ENCODE measurements at regions not wholly inside any gene's neighbourhood (a gene's known extent, or its start where the extent isn't known, plus 50 kb on each side); places are given as distances from the start of the nearest gene placed in this dataset.

DNA sequence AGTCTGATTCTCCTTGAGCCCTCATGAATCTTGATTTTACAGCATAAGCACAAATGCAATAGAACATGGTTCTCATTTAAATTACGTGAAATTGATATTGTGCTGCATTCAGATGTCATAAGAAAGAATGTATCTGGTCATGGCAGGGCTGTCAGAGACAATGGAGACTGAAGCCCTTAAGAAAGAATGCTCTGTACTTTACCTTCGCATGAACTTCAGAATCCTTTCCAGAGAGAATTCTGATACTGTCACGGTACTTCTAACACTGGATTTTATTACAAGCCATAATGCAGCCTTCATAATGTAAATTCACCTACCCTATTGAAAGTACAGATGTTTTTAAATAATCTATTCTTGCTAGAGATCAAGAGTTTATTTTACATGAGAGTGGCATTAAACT, 677.9 kb upstream of the ADGRL3 start (continued):
- TF ChIP-seq, protein P1, sequence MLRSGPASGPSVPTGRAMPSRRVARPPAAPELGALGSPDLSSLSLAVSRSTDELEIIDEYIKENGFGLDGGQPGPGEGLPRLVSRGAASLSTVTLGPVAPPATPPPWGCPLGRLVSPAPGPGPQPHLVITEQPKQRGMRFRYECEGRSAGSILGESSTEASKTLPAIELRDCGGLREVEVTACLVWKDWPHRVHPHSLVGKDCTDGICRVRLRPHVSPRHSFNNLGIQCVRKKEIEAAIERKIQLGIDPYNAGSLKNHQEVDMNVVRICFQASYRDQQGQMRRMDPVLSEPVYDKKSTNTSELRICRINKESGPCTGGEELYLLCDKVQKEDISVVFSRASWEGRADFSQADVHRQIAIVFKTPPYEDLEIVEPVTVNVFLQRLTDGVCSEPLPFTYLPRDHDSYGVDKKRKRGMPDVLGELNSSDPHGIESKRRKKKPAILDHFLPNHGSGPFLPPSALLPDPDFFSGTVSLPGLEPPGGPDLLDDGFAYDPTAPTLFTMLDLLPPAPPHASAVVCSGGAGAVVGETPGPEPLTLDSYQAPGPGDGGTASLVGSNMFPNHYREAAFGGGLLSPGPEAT (IDR thresholded peaks at IDR 0.05; ENCODE audit: low read depth): no peak
- TF ChIP-seq FOXK2 (IDR thresholded peaks at IDR 0.05) (no peak), ATF7 (IDR thresholded peaks at IDR 0.05; ENCODE audit: low read depth) (no peak)
- TF ChIP-seq, protein P2, sequence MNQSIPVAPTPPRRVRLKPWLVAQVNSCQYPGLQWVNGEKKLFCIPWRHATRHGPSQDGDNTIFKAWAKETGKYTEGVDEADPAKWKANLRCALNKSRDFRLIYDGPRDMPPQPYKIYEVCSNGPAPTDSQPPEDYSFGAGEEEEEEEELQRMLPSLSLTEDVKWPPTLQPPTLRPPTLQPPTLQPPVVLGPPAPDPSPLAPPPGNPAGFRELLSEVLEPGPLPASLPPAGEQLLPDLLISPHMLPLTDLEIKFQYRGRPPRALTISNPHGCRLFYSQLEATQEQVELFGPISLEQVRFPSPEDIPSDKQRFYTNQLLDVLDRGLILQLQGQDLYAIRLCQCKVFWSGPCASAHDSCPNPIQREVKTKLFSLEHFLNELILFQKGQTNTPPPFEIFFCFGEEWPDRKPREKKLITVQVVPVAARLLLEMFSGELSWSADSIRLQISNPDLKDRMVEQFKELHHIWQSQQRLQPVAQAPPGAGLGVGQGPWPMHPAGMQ (IDR thresholded peaks at IDR 0.05; ENCODE audit: borderline replicate concordance): no peak
- TF ChIP-seq, protein P3, sequence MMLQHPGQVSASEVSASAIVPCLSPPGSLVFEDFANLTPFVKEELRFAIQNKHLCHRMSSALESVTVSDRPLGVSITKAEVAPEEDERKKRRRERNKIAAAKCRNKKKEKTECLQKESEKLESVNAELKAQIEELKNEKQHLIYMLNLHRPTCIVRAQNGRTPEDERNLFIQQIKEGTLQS (IDR thresholded peaks at IDR 0.05; ENCODE audit: borderline replicate concordance, extremely low read depth, low read depth, low read length): no peak

DNA sequence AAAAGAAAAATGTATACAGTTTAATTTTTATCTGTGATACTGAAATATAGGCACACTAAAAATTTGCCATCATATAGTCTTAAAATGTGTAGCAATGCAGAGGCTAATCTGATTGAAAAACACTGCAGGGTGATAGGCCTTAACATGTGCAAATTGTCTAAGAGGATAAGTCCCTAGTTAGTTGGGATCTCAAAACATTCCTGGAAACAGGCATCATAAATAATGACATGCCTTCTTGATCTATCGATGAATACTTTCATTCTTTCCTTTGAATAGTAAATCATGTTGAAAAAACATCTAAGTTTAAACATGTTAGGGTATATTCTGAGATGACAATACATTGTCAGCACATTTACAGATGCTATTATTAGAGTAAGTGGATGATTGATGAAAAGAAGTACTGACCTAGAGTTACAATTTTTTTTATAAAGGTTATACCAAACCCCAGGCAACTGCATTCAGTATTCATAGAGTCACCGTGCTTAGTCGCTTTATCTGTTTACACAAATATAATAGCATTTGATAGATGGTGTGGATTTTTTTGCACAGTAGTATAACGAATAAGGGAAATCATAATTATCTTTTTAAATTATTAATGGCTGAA, 668.2 kb upstream of the ADGRL3 start:
- Histone ChIP-seq H3K4me1 (ENCODE audit: control insufficient read depth, insufficient read depth, low read length) (no peaks in the 10 kb centered on the region), H3K4me2 (ENCODE audit: control insufficient read depth, insufficient read depth) (no peak overlapping the region), H3K27me3 (replicated peaks in 1 of 2; ENCODE audit: control insufficient read depth in 2 of 2, insufficient read depth in 2 of 2, low read length in 1 of 2) (no peaks in the 10 kb centered on the region), H3K79me2 (ENCODE audit: control insufficient read depth, insufficient read depth, low read length) (no peaks in the 10 kb centered on the region), H3K9ac (ENCODE audit: control insufficient read depth, insufficient read depth, low read length) (no peak overlapping the region), H3K9me3 (replicated peaks; ENCODE audit: control insufficient read depth, insufficient read depth, low read length) (no peaks in the 10 kb centered on the region), H3K36me3 (ENCODE audit: control insufficient read depth in 2 of 2, insufficient read depth in 2 of 2, low read length in 1 of 2) (no peaks in the 10 kb centered on the region), H2AFZ (ENCODE audit: control insufficient read depth, low read depth, low read length) (no peak overlapping the region), H4K20me1 (ENCODE audit: control insufficient read depth, insufficient read depth) (no peaks in the 10 kb centered on the region), H3K4me3 (no peak overlapping the region), H3K27ac (ENCODE audit: control insufficient read depth, insufficient read depth) (no peak overlapping the region)
- ATAC-seq: no peak
- ChIA-PET POLR2A (no interaction called here), SMC1A (ENCODE audit: uncharacterized antibody, unreplicated experiment) (no interaction called here), RAD21 (ENCODE audit: unreplicated experiment) (no interaction called here), CTCF (no interaction called here)
- no peak for DNase-seq (ENCODE audit: low read depth, low spot score)
- in situ Hi-C loops (cut with MboI): no loop called here
- no peak for FAIRE-seq
- intact Hi-C loops (cut with micrococcal nuclease; ENCODE audit: unreplicated experiment): no loop called here
- no TSS peak for BruUV-seq (replicated peaks)
- TF ChIP-seq KDM1A (IDR thresholded peaks at IDR 0.05; ENCODE audit: borderline replicate concordance) (no peak), SMAD5 (IDR thresholded peaks at IDR 0.05; ENCODE audit: low read depth) (no peak)
- TF ChIP-seq, protein P4, sequence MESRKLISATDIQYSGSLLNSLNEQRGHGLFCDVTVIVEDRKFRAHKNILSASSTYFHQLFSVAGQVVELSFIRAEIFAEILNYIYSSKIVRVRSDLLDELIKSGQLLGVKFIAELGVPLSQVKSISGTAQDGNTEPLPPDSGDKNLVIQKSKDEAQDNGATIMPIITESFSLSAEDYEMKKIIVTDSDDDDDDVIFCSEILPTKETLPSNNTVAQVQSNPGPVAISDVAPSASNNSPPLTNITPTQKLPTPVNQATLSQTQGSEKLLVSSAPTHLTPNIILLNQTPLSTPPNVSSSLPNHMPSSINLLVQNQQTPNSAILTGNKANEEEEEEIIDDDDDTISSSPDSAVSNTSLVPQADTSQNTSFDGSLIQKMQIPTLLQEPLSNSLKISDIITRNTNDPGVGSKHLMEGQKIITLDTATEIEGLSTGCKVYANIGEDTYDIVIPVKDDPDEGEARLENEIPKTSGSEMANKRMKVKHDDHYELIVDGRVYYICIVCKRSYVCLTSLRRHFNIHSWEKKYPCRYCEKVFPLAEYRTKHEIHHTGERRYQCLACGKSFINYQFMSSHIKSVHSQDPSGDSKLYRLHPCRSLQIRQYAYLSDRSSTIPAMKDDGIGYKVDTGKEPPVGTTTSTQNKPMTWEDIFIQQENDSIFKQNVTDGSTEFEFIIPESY (IDR thresholded peaks at IDR 0.05): no peak
- WGBS (ENCODE audit: insufficient coverage, insufficient replicate concordance, low lambda C conversion rate, missing lambda C conversion rate): 52% methylated on average over 4 of the region's 4 CpGs

Measured in GM12878 (cell line).